ENCODE measurements at regions not wholly inside any gene's neighbourhood (a gene's known extent, or its start where the extent isn't known, plus 50 kb on each side); places are given as distances from the start of the nearest gene placed in this dataset.

GRCh38 chr16:11420895-11421294 lies 75.6 kb downstream of the RMI2 start:
- Histone ChIP-seq H3K27me3 (no peaks in the 10 kb centered on the region), H3K9me3 (no peaks in the 10 kb centered on the region), H3K4me3 (no peak overlapping the region), H3K4me1 (no peaks in the 10 kb centered on the region), H3K36me3 (no peaks in the 10 kb centered on the region), H3K27ac (no peak overlapping the region)
- TF ChIP-seq CTCF (IDR thresholded peaks at IDR 0.05) = no peak
- intact Hi-C loops (cut with DNase I) = no loop called here
- DNase-seq (ENCODE audit: low spot score in 2 of 2) = no peak

- Histone ChIP-seq H3K36me3 (no peaks in the 10 kb centered on the region), H3K27ac (no peak overlapping the region), H3K27me3 (no peaks in the 10 kb centered on the region), H3K4me1 (no peaks in the 10 kb centered on the region), H3K9me3 (no peaks in the 10 kb centered on the region), H3K4me3 (no peak overlapping the region)
- TF ChIP-seq CTCF (IDR thresholded peaks at IDR 0.05) = no peak
- no peak for DNase-seq (ENCODE audit: low spot score in 2 of 2)
- intact Hi-C loops (cut with DNase I) = no loop called here
These were observed 77.4 kb downstream of the RMI2 start for GRCh38 chr16:11422381-11423314.

- TF ChIP-seq CTCF (IDR thresholded peaks at IDR 0.05) = no peak
- DNase-seq (ENCODE audit: low spot score in 2 of 2) = no peak
- intact Hi-C loops (cut with DNase I) = no loop called here
These were observed 78.3 kb downstream of the RMI2 start for GRCh38 chr16:11423315-11424117.

GRCh38 chr16:11424118-11424460 lies 78.8 kb downstream of the RMI2 start:
- no peak overlapping the region for H3K4me3 ChIP-seq
- H3K4me1 ChIP-seq = no peaks in the 10 kb centered on the region
- H3K27me3 ChIP-seq = no peaks in the 10 kb centered on the region
- intact Hi-C loops (cut with DNase I) = no loop called here
- no peak for TF ChIP-seq CTCF (IDR thresholded peaks at IDR 0.05)
- H3K36me3 ChIP-seq = no peaks in the 10 kb centered on the region
- no peaks in the 10 kb centered on the region for H3K9me3 ChIP-seq
- no peak overlapping the region for H3K27ac ChIP-seq
- DNase-seq (ENCODE audit: low spot score in 2 of 2) = no peak

More at GRCh38 chr16:11423315-11424117, 78.3 kb downstream of the RMI2 start:
- Histone ChIP-seq H3K27me3 (no peaks in the 10 kb centered on the region), H3K9me3 (no peaks in the 10 kb centered on the region), H3K4me3 (no peak overlapping the region), H3K27ac (no peak overlapping the region), H3K4me1 (no peaks in the 10 kb centered on the region), H3K36me3 (no peaks in the 10 kb centered on the region)

DNA sequence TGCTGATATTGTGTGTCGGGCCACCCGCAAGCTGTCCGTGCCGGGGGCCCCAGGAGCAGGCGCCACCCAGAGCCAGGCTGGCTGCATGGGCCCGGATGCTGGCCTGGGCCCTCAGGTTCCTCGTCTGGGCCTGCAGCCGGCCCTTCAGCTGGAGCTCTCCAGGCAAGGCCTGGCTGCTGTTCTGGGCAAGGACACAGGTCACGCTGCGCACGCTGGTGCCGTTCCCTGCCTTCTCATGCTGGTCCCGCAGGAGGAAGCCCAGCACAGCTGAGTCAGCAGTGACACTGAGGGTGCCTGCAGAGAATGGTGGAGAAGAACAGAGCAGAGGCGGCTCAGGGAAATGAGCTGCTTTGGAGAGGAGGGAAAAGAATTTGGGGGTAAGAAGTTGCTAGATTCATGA lies 79.9 kb downstream of the RMI2 start:
- no peaks in the 10 kb centered on the region for H3K9me3 ChIP-seq
- TF ChIP-seq CTCF (IDR thresholded peaks at IDR 0.05) = no peak
- intact Hi-C loops (cut with DNase I) = no loop called here
- H3K27ac ChIP-seq = no peak overlapping the region
- no peaks in the 10 kb centered on the region for H3K4me1 ChIP-seq
- H3K27me3 ChIP-seq = no peaks in the 10 kb centered on the region
- no peak for DNase-seq (ENCODE audit: low spot score in 2 of 2)
- H3K4me3 ChIP-seq = no peak overlapping the region
- H3K36me3 ChIP-seq = no peaks in the 10 kb centered on the region

Data from ascending aorta (tissue), 2 donors.